ENCODE measurements at regions not wholly inside any gene's neighbourhood (a gene's known extent, or its start where the extent isn't known, plus 50 kb on each side); places are given as distances from the start of the nearest gene placed in this dataset.

DNA sequence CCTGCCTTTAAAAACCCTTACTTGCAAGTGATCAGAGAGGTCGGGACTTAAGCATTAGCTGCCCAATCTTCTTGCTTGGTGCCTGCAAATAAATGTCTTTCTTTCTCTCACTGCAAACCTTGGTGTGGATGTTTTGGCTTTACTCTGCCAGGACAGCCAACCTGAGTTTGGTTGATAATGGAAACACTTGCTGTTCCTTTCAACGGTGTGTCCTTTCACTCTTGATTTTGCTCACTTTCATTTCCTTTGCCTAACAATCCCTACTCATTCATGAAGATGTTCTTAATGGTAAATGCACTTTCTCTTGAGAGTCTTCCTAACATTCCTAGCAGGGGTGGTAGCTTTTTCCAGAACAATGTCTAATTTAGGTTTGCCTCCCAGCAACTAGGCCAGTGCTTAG is 366.2 kb downstream of the HRH4 start:
- DNase-seq = no peak

- peak; percentile 33 for DNase-seq
These were observed 367.1 kb downstream of the HRH4 start for GRCh38 chr18:24827501-24827900.

DNA sequence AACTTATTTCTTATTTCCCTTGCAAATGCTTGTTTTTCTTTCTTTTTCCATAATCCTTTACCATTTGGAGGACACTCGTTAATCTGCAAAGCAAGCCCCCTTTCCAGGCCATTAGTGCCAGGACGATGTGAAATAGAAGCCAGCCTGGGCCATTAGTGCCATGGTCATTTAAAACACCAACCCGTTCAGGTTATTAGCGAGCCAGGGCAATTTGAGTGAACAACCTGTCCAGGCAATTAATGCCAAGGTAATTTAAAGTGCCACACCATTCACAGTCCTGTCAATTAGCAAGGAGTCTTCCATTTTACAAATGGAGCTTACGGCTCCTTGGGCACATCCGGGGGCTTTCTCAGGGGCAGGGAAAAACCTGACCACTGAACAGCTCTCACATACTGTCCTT is 370.6 kb downstream of the HRH4 start:
- peak; percentile 33 for DNase-seq

GRCh38 chr18:24831871-24832665 is 371.6 kb downstream of the HRH4 start:
- peak; percentile 91 for DNase-seq

DNA sequence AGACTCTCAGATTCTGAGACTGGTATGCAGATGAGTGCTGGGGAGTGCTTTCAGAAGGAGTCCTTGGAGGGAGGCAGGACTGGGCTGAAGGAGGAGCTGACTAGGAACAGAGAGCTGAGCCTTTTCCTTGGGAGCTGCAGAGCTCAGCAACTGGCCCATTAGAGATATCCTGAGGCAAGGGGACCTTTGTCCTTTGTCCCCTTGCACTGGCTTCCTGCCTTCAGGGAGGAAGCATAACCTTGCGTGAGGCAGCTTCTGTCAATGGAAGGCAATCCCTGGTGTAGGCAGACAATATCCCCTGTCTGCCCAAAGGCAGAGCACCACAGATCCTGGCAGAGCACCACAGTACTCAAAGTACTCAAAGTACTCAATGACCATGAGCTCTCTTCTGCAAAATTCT is 375.3 kb downstream of the HRH4 start:
- DNase-seq = no peak

DNA sequence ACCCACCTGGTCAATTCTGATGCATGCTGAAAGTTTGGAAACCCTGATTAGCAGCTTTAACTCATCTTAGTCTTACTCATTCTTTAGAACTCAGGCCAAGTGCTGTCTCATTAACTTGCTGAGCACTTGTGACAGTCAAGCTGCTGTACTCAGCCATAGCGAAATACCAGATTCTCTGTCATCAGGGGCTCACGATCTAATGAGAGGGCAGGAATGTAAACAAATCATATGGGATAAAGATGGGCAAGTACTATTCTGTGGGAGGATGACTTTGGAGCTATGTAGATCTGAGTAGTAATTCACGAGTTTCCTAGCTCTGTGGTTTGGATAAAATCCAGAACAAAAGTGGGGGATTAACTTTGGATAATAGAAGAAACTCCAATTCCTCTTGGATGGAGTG is 376.6 kb downstream of the HRH4 start:
- DNase-seq = peak; percentile 82

DNA sequence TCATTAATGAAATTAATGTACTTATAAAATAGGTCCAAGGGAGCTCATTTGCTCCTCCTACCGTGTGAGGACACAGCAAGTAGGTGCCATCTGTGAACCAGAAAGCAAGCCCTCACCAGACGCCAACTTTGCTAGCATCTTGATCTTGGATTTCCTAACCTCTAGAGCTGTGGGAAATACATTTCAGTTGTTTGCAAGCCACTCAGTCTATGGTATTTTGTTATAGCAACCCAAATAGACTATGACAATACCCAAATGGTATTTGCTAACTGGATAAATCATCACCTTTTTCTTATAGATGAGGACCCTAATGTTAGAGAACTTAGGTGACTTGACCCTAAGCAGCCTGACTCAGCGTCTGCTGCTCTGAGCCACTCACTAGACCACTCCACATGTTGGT is 379.6 kb downstream of the HRH4 start:
- no peak for DNase-seq

- no peak for DNase-seq
These were observed 380.2 kb downstream of the HRH4 start for GRCh38 chr18:24840640-24841039.

- DNase-seq = no peak
These were observed 381.1 kb downstream of the HRH4 start for GRCh38 chr18:24841536-24841935.

DNA sequence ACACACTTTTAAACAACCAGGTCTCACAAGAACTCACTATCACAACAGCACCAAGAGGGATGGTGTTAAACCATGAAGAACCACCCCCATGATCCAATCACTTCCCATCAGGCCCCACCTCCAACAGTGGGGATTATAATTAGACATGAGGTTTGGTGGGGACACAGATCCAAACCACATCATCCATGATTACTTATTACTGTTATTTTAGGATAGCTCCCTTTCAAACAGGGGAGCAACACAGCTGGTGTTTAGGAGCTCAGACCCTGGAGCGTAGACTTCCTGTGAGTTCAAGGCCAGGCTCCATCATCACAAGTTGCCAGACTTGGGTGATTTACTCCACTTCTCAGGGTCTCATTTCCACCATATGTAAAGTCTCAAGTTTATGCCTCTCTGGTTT is 382.7 kb downstream of the HRH4 start:
- peak; percentile 17 for DNase-seq

- DNase-seq = no peak
These were observed 385.7 kb downstream of the HRH4 start for GRCh38 chr18:24846138-24846537.

DNA sequence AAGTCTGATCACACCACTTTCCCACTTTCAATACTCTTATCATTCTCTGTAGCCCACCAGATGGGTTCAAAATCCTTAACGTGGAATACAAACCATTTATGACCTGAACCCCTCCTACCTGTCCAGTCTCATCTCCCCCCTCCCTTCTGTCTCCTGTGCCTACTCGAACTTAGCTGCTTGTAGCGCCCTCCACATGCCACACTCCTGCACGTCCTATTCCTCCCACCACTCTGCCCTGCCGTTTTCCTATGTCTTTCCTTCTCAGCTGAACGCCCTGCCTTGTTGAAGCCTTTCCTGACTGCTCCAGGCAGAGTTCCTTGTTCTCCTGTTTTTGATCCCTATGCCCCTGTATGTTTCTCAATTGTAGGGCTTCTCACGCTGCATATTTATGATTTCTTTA is 390.1 kb downstream of the HRH4 start:
- no peak for DNase-seq

DNA sequence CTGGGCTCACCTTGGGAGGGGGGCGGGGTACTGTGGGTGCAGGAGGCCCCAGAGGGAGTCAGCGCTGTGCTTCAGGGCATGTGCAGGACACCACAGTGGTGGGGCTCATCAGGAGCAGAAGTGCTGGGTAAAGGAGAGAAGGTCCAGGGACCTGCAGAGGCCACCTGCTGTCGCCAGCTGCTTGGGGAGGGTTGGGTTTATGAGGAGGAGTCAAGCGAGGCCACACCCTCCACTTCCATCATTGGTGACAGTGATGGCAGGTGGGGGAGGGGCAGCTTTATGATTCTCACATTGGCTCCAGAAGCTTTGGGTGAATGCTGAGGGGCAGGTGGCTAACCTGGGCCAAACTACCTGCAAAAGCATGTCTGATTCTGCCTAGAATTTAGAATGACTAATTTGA is 392.6 kb downstream of the HRH4 start:
- DNase-seq = no peak

GRCh38 chr18:24860978-24861680 is 400.7 kb downstream of the HRH4 start:
- DNase-seq = peak; percentile 48

- peak; percentile 27 for DNase-seq
These were observed 401.9 kb downstream of the HRH4 start for GRCh38 chr18:24862201-24862816.

DNA sequence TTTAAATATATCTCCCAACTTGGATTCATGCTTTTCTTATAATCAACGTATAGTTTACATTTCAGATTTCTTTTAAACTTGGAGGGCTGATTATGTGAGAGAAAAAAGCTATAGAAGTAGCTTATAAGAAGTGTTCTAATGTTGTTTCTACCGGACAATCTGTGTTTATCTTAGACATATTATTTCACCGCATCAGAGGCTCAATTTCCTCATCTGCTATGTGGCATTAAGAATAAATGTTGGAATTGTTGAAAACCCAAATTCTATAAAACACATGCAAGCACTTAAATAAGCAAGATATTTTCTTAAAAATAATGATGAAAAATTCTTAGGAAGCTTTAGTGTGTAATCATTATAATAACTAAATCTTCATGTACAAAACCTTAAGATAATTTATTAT is 407.9 kb downstream of the HRH4 start:
- no peak for DNase-seq

GRCh38 chr18:24868760-24869237 is 408.4 kb downstream of the HRH4 start:
- no peak for DNase-seq

- no peak for DNase-seq
These were observed 408.8 kb downstream of the HRH4 start for GRCh38 chr18:24869285-24869684.

GRCh38 chr18:24875286-24875685 is 414.8 kb downstream of the HRH4 start:
- no peak for DNase-seq

DNA sequence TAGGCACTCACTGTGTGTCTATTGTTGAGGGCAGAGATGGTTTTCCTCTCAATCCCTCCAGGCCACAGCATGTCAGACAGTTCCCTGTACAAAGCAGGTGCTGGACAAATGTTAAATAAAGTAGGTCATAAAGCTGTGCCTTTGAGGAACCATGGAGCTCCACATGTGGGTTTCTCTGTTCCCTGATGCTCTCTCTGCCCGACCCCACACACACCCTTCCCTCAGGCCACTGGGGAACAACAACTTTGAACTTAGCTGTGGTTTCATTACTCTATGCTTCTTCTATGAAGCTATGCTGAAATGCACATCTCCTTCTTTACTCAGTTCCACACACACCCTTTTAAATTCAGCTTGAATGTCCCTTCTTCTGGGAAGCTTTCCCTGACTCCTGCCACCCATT is 415.3 kb downstream of the HRH4 start:
- no peak for DNase-seq

DNA sequence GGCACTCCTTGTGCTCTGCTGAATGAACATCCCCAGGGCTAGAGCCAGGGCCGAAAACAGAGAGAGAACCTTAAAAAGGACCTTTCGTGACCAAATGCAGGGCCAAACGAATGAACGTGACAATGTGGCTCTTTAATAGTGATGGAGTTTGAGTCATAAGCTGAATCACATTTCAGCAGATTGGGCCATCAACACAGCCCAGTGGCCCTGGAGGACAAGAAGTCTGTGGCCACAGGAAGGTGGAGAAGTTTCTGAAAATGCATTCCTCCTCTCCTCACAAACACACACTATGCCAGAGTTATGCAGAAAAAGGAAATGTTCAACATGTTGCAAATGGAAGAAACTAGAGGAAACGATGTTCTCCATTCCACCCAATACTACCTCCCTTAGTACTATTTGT is 415.8 kb downstream of the HRH4 start:
- DNase-seq = no peak

GRCh38 chr18:24877066-24877465 is 416.6 kb downstream of the HRH4 start:
- no peak for DNase-seq

DNA sequence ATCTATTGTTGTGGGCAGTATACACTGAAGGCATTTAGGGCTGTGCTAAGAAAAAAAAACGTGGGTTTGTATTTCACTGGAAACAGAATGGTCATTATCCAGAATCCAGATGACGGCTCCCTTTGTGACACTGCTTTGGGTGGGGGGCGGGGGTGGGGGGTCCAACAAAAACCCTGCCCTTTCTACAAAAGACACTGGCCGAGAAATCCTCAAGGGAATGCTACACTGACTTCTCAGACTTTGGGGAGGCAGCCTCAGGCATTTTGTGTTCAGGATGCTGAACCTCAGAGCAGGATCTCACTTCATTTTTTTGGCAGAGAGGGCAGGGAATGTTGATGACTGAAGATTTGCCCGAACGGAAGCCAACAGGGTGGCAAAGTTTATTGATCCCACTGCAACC is 417.1 kb downstream of the HRH4 start:
- DNase-seq = no peak

All from renal pelvis (tissue), 1 donor.